Hematopoietic multipotent progenitor cell (in vitro differentiated cells): ENCODE measurements at regions not wholly inside any gene's neighbourhood (a gene's known extent, or its start where the extent isn't known, plus 50 kb on each side); places are given as distances from the start of the nearest gene placed in this dataset.
"Not testable (repeated sequence)": the region's sequence is repeated elsewhere in the genome, so short reads cannot be mapped to it uniquely, and the experiment has no call there.

Experiments used
- DNase-seq, 3 donors: peaks; one replicate each; pipeline ENCODE4 v3.0.0-alpha.2; 2011 to 2015; ENCODE audit warnings: low read depth in 2 of 3, low spot score in 2 of 3

- no peak for DNase-seq
These were observed 1887.7 kb upstream of the PCDH7 start for GRCh38 chr4:28832444-28832843.

DNA sequence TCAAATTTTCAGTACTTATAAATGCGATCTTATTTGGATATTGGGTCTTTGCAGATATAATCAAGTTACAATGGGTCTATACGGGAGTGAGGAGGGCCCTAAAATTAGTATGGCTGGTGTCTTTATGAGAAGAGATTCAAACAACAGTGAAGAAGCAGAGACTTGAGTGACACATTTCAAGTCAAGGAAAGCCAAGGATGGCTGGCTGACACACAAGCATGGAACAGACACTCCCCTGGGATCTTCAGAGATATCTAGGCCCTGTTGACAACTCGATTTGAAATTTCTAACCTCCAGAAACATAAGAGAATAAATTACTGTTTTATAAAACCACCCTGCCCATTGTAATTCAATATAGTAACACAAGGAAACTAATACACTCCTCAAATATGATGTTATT, 1886.0 kb upstream of the PCDH7 start:
- no peak for DNase-seq

DNA sequence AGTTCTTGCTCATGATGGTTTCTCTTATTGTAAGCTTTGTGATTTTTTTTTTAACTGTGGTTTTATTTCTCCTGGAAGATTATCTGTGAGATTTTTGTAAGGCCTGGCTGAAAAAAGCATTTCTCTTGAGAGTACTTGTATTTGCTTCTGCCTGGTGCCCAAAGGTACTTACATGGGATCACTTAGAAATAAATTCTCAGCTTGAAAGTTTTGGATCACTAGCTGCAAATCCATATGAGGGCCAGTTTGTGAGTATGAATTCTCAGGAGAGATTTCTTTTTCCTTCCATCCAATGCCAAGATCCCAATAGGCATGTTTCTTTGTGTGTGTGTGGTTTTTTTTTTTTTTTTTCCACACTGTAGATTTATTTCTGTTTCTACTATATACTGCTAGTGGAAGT, 1884.7 kb upstream of the PCDH7 start:
- no peak for DNase-seq

- DNase-seq, result no peak
These were observed 1877.9 kb upstream of the PCDH7 start for GRCh38 chr4:28842271-28842670.

- no peak for DNase-seq
These were observed 1875.0 kb upstream of the PCDH7 start for GRCh38 chr4:28845158-28845557.

DNA sequence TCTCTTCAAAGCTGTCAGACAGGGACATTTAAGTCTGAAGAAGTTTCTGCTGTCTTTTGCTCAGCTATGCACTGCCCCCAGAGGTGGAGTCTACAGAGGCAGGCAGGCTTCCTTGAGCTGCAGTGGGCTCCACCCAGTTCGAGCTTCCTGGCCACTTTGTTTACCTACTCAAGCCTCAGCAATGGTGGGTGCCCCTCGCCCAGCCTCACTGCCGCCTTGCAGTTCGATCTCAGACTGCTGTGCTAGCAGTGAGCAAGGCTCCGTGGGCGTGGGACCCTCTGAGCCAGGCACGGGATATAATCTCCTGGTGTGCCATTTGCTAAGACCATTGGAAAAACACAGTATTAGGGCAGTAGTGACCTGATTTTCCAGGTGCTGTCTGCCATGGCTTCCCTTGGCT, 1863.1 kb upstream of the PCDH7 start:
- DNase-seq, result not testable (repeated sequence)

DNA sequence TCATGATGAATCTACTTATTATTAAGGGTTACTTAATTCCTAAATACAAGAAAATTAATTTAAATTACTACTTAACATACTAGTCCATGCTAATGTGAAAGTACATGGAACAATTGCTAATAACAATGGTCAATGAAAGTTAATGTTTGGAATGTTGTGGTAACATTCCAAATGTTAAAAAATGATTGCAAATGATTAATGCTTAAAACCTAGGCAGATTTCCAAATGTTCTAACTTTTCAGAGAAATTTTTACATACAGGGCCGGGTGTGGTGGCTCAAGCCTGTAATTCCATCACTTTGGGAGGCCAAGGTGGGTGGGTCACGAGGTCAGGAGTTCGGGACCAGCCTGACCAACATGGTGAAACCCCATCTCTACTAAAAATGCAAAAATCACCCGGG, 1851.3 kb upstream of the PCDH7 start:
- no peak for DNase-seq

- DNase-seq, result no peak
These were observed 1841.0 kb upstream of the PCDH7 start for GRCh38 chr4:28879178-28879577.

- no peak for DNase-seq
These were observed 1840.3 kb upstream of the PCDH7 start for GRCh38 chr4:28879900-28880299.

- DNase-seq, result no peak
These were observed 1837.0 kb upstream of the PCDH7 start for GRCh38 chr4:28883211-28883610.

DNA sequence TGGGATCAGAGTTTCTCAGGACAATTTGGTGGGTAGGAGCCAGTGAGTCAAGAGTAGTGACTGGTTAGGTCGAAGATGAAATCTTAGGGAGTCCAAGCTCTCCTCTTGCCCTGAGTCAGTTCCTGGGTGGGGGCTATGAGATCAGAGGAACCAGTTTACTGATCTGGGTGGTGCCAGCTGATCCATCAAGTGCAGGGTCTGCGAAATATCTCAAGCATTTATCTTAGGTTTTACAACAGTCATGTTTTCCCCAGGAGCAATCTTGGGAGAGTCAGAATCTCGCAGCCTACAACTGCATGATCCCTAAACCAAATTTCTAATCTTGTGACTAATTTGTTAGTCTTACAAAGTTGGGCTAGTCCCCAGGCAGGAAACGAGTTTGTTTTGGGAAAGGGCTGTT, 1833.2 kb upstream of the PCDH7 start:
- DNase-seq, result no peak

DNA sequence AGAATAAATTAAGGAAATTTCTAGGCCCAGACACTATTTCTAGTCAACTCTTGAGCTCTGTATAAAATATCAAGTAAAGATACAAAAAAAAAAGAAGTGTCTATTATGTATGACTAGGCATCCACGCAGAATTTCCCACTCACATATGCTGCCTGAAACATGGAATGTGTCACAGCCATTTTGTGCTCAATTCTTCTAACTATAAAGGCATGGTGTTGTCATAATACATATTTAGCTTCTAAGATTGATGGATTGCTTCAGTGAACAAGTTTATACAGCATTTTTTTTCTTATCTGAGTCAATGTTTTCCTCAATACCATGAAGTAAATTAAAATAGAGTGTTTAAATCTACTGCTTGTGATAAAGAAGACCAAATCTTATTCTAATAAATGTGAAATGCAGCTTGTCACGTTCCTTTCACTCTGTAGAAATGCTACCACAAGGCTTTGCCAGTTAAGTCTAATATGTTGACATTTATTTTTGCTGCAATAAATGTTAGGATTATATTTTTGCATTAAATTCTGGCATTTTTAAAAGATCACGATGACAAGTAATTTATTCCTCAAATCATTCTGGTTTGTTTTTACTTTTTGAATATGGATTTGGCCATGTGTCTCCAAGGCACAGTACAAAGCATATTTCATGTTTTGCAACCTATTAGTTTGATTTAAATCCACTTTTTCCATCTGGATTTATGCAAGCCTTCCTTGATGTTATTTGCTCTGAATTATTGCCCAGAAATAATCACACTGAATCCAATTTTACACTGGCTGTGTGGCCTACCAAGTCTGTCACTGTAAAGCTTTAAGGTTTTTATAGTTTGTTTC, 1829.0 kb upstream of the PCDH7 start:
- DNase-seq, result no peak

GRCh38 chr4:28913466-28913865, 1806.7 kb upstream of the PCDH7 start:
- DNase-seq, result no peak

GRCh38 chr4:28916585-28916984, 1803.6 kb upstream of the PCDH7 start:
- DNase-seq, result no peak

GRCh38 chr4:28918871-28919270, 1801.3 kb upstream of the PCDH7 start:
- DNase-seq, result no peak

GRCh38 chr4:28921886-28922285, 1798.3 kb upstream of the PCDH7 start:
- no peak for DNase-seq

- DNase-seq, result no peak
These were observed 1794.0 kb upstream of the PCDH7 start for GRCh38 chr4:28926156-28926555.

- no peak for DNase-seq
These were observed 1777.5 kb upstream of the PCDH7 start for GRCh38 chr4:28942631-28943030.

DNA sequence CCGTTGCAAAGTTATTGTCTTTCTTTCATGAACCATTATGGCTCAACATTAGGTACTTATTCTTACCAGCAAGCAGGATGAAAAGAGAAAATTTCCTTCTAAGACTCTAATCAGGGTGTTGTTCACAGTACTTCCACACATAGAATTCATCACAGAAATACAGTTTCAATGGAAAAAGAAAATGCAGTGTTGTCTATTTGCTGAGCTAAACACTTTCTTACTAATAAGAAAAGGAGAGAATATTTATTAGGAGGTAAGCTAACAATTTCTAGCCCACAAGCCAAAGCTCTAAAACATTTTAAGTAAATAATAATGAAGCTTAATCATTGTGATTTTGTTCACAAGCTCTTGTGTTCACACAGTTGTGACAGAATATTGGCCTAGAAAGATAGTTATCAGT, 1772.8 kb upstream of the PCDH7 start:
- DNase-seq, result no peak

GRCh38 chr4:28948501-28948900, 1771.7 kb upstream of the PCDH7 start:
- no peak for DNase-seq

GRCh38 chr4:28966982-28967381, 1753.2 kb upstream of the PCDH7 start:
- DNase-seq, result no peak

- no peak for DNase-seq
These were observed 1746.4 kb upstream of the PCDH7 start for GRCh38 chr4:28973587-28974350.
